ENCODE measurements at regions not wholly inside any gene's neighbourhood (a gene's known extent, or its start where the extent isn't known, plus 50 kb on each side); places are given as distances from the start of the nearest gene placed in this dataset.

- no peak for DNase-seq (ENCODE audit: low read depth, low spot score)
- H3K9me3 ChIP-seq (ENCODE audit: control insufficient read depth, insufficient read depth, low read length): no peaks in the 10 kb centered on the region
- ChIA-PET POLR2A (no interaction called here), CTCF (no interaction called here)
- H3K27me3 ChIP-seq (ENCODE audit: control insufficient read depth, insufficient read depth, low read length): peaks cover 3% of the 10 kb centered on the region
- no peak for TF ChIP-seq CTCF (IDR thresholded peaks at IDR 0.05; ENCODE audit: low read depth, low read length)
- H3K27ac ChIP-seq (ENCODE audit: low read depth, low read length): no peak overlapping the region
- no peak overlapping the region for H3K4me3 ChIP-seq (ENCODE audit: low read depth, low read length)
These were observed 204.5 kb downstream of the ZNF674 start for GRCh38 chrX:46340696-46341095.

DNA sequence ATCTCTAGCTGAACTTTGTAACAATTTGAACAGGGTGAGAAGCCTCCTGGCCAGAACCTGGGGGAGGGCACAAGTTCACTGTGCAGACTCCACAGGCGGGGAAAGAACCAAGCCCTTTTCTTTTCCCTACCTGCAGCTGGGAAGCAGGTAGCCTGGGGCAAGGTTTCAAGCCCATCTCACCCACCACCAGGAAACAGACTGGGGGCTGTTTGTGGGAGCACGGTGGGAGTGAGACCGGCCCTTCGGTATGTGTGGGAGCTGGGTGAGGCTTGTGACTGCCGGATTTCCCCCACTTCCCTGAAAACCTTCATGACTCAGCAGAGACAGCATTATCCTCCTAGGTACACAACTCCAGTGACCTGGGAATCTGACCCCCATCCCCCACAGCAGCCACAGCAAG, 211.7 kb downstream of the ZNF674 start:
- no peak overlapping the region for H3K4me3 ChIP-seq (ENCODE audit: low read depth, low read length)
- ChIA-PET POLR2A (no interaction called here), CTCF (no interaction called here)
- no peaks in the 10 kb centered on the region for H3K27me3 ChIP-seq (ENCODE audit: control insufficient read depth, insufficient read depth, low read length)
- no peak for TF ChIP-seq CTCF (IDR thresholded peaks at IDR 0.05; ENCODE audit: low read depth, low read length)
- no peaks in the 10 kb centered on the region for H3K9me3 ChIP-seq (ENCODE audit: control insufficient read depth, insufficient read depth, low read length)
- H3K27ac ChIP-seq (ENCODE audit: low read depth, low read length): no peak overlapping the region
- no peak for DNase-seq (ENCODE audit: low read depth, low spot score)

DNA sequence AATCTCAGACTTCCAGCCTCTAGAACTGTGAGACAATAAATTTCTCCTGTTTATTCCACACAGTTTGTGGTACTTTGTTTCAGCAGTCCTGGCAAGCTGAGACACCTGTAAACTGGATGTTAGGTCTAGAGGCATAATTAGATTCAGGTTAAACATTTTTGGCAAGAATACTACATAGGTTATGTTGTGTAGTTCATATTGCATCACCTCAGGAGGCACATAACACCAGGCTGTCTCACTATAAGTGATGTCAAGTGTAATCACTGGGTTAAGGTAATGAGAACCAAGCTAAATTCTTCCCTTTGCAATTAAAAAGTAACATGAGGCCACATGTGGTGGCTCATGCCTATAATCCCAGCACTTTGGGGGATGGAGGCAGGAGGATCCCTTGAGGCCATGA, 214.2 kb downstream of the ZNF674 start:
- Histone ChIP-seq H3K27me3 (ENCODE audit: control insufficient read depth, insufficient read depth, low read length) (no peaks in the 10 kb centered on the region), H3K4me3 (ENCODE audit: low read depth, low read length) (no peak overlapping the region), H3K9me3 (ENCODE audit: control insufficient read depth, insufficient read depth, low read length) (no peaks in the 10 kb centered on the region), H3K27ac (ENCODE audit: low read depth, low read length) (no peak overlapping the region)
- no peak for DNase-seq (ENCODE audit: low read depth, low spot score)
- no peak for TF ChIP-seq CTCF (IDR thresholded peaks at IDR 0.05; ENCODE audit: low read depth, low read length)
- ChIA-PET CTCF (no interaction called here), POLR2A (no interaction called here)

- Histone ChIP-seq H3K27ac (ENCODE audit: low read depth, low read length) (no peak overlapping the region), H3K9me3 (ENCODE audit: control insufficient read depth, insufficient read depth, low read length) (no peaks in the 10 kb centered on the region), H3K4me3 (ENCODE audit: low read depth, low read length) (no peak overlapping the region), H3K27me3 (ENCODE audit: control insufficient read depth, insufficient read depth, low read length) (no peaks in the 10 kb centered on the region)
- ChIA-PET POLR2A (no interaction called here), CTCF (no interaction called here)
- DNase-seq (ENCODE audit: low read depth, low spot score): no peak
- no peak for TF ChIP-seq CTCF (IDR thresholded peaks at IDR 0.05; ENCODE audit: low read depth, low read length)
These were observed 214.7 kb downstream of the ZNF674 start for GRCh38 chrX:46330513-46330912.

GRCh38 chrX:46328133-46328532, 217.1 kb downstream of the ZNF674 start:
- DNase-seq (ENCODE audit: low read depth, low spot score): no peak
- ChIA-PET POLR2A (no interaction called here), CTCF (no interaction called here)
- Histone ChIP-seq H3K27me3 (ENCODE audit: control insufficient read depth, insufficient read depth, low read length) (no peaks in the 10 kb centered on the region), H3K27ac (ENCODE audit: low read depth, low read length) (no peak overlapping the region), H3K9me3 (ENCODE audit: control insufficient read depth, insufficient read depth, low read length) (no peaks in the 10 kb centered on the region), H3K4me3 (ENCODE audit: low read depth, low read length) (no peak overlapping the region)
- no peak for TF ChIP-seq CTCF (IDR thresholded peaks at IDR 0.05; ENCODE audit: low read depth, low read length)

Data from AG04450 (cell line).